Sigmoid colon (tissue), 6 donors: ENCODE measurements at regions not wholly inside any gene's neighbourhood (a gene's known extent, or its start where the extent isn't known, plus 50 kb on each side); places are given as distances from the start of the nearest gene placed in this dataset.

ENCODE experiments used
- DNase-seq: peaks from one replicate; pipeline ENCODE4 v3.0.0-alpha.2; 2019
- H3K27ac ChIP-seq, 4 donors: fragments of 200-600 bp; sonication (generic); one replicate each; pipeline ENCODE4 v1.5.1; 2016 to 2019; ENCODE audit warnings: mild to moderate bottlenecking in 1 of 4
- H3K27me3 ChIP-seq, 3 donors: fragments of 200-600 bp; sonication (generic); one replicate each; pipeline ENCODE4 v1.5.1; 2019; ENCODE audit warnings: mild to moderate bottlenecking in 1 of 3
- H3K36me3 ChIP-seq, 4 donors: fragments of 200-600 bp; sonication (generic); one replicate each; pipeline ENCODE4 v1.5.1; 2016 to 2019
- H3K4me1 ChIP-seq, 4 donors: fragments of 200-600 bp; sonication (generic); one replicate each; pipeline ENCODE4 v1.5.1; 2017 to 2019
- H3K4me3 ChIP-seq, 4 donors: fragments of 200-600 bp; sonication (generic); one replicate each; pipeline ENCODE4 v1.5.1; 2017 to 2019; ENCODE audit warnings: mild to moderate bottlenecking in 2 of 4, moderate library complexity in 1 of 4
- H3K9me3 ChIP-seq, 4 donors: fragments of 200-600 bp in 3 of 4; sonication (generic) in 3 of 4; one replicate each; pipeline versions ENCODE4 v1.5.1 to v1.6.1; 2013 to 2019
- CTCF ChIP-seq, 4 experiments: fragments of 450-650 bp in 3 of 4; fragments of 200-600 bp in 1 of 4; IDR thresholded peaks; one replicate each; pipeline ENCODE4 v1.5.1; 2016 to 2019; ENCODE audit warnings: antibody characterized with exemption in 4 of 4, mild to moderate bottlenecking in 3 of 4, moderate library complexity in 2 of 4
- EP300 ChIP-seq, 4 donors: sonication (generic); formaldehyde crosslinking; IDR thresholded peaks; one replicate each; pipeline ENCODE4 v1.6.1; 2017; ENCODE audit warnings: antibody characterized with exemption in 4 of 4
- POLR2A ChIP-seq, 2 donors: fragments of 450-650 bp; IDR thresholded peaks; one replicate each; pipeline ENCODE4 v1.6.1; 2016; ENCODE audit warnings: antibody characterized with exemption in 2 of 2, mild to moderate bottlenecking in 2 of 2, moderate library complexity in 2 of 2
- POLR2AphosphoS5 ChIP-seq, 4 donors: sonication (generic); formaldehyde crosslinking; IDR thresholded peaks; one replicate each; pipeline ENCODE4 v1.6.1; 2017; ENCODE audit warnings: antibody characterized with exemption in 4 of 4
- WGBS, 2 donors: extraction: QIAGEN DNeasy Blood & Tissue Kit; methylation state at CpG; one replicate each; pipeline ENCODE4 v1.1.7; 2013; 5-methylcytosine and 5-hydroxymethylcytosine counted together
- intact Hi-C: fragments of 100-400 bp; cut with DNase I; formaldehyde crosslinking; loops from one replicate; pipeline ENCODE4 v1.15.1; 2023
- donor health status: healthy with polysubstance abuse.
- donor health status: healthy.

GRCh38 chr5:118620233-118620632 lies 368.1 kb downstream of the DTWD2 start:
- 30 to 53% methylated on average over 2 of the region's 2 CpGs for WGBS, 2 donors
- intact Hi-C loops, result no loop called here

GRCh38 chr5:118619823-118620222 lies 368.5 kb downstream of the DTWD2 start:
- no peak for DNase-seq
- intact Hi-C loops, result no loop called here

More at GRCh38 chr5:118620233-118620632, 368.1 kb downstream of the DTWD2 start:
- Histone ChIP-seq H3K27me3 (no peaks in the 10 kb centered on the region), H3K36me3 (no peaks in the 10 kb centered on the region), H3K4me3 (no peak overlapping the region), H3K9me3 (no peaks in the 10 kb centered on the region), H3K27ac (no peak overlapping the region), H3K4me1 (peaks cover 0 to 5% (median 0%) of the 10 kb centered on the region in 4 donors)
- no peak for DNase-seq
- TF ChIP-seq POLR2A (IDR thresholded peaks at IDR 0.05) (no peak), EP300 (IDR thresholded peaks at IDR 0.05) (no peak), POLR2AphosphoS5 (IDR thresholded peaks at IDR 0.05) (no peak), CTCF (IDR thresholded peaks at IDR 0.05) (no peak)

GRCh38 chr5:118616281-118616680 lies 372.1 kb downstream of the DTWD2 start:
- H3K27me3 ChIP-seq, result no peaks in the 10 kb centered on the region
- no peaks in the 10 kb centered on the region for H3K9me3 ChIP-seq
- TF ChIP-seq CTCF (IDR thresholded peaks at IDR 0.05) (no peak), EP300 (IDR thresholded peaks at IDR 0.05) (no peak), POLR2A (IDR thresholded peaks at IDR 0.05) (no peak), POLR2AphosphoS5 (IDR thresholded peaks at IDR 0.05) (no peak)
- 44 to 48% methylated on average over 2 of the region's 2 CpGs for WGBS, 2 donors
- no peak overlapping the region for H3K4me3 ChIP-seq
- DNase-seq, result no peak
- no peaks in the 10 kb centered on the region for H3K4me1 ChIP-seq
- H3K27ac ChIP-seq, result no peak overlapping the region
- no peaks in the 10 kb centered on the region for H3K36me3 ChIP-seq
- intact Hi-C loops, result no loop called here

More at GRCh38 chr5:118619823-118620222, 368.5 kb downstream of the DTWD2 start:
- H3K4me1 ChIP-seq, result peaks cover 0 to 3% (median 0%) of the 10 kb centered on the region in 4 donors
- H3K36me3 ChIP-seq, result no peaks in the 10 kb centered on the region
- no peaks in the 10 kb centered on the region for H3K9me3 ChIP-seq
- H3K4me3 ChIP-seq, result no peak overlapping the region
- no peak overlapping the region for H3K27ac ChIP-seq
- TF ChIP-seq POLR2AphosphoS5 (IDR thresholded peaks at IDR 0.05) (no peak), EP300 (IDR thresholded peaks at IDR 0.05) (no peak), CTCF (IDR thresholded peaks at IDR 0.05) (no peak), POLR2A (IDR thresholded peaks at IDR 0.05) (no peak)
- no peaks in the 10 kb centered on the region for H3K27me3 ChIP-seq
- 27 to 40% methylated on average over 3 of the region's 3 CpGs for WGBS, 2 donors

- Histone ChIP-seq H3K4me3 (no peak overlapping the region), H3K9me3 (no peaks in the 10 kb centered on the region), H3K4me1 (no peaks in the 10 kb centered on the region), H3K27me3 (no peaks in the 10 kb centered on the region), H3K36me3 (no peaks in the 10 kb centered on the region), H3K27ac (no peak overlapping the region)
- whole genome bisulfite sequencing, 2 donors, result 65 to 69% methylated on average over 9 of the region's 9 CpGs
- no peak for TF ChIP-seq CTCF (IDR thresholded peaks at IDR 0.05)
- TF ChIP-seq POLR2AphosphoS5 (IDR thresholded peaks at IDR 0.05), result no peak
- TF ChIP-seq EP300 (IDR thresholded peaks at IDR 0.05), result no peak
- TF ChIP-seq POLR2A (IDR thresholded peaks at IDR 0.05), result no peak
- no peak for DNase-seq
- intact Hi-C loops, result no loop called here
Observed at GRCh38 chr5:118614731-118615456, 373.5 kb downstream of the DTWD2 start.
